ENCODE measurements at regions not wholly inside any gene's neighbourhood (a gene's known extent, or its start where the extent isn't known, plus 50 kb on each side); places are given as distances from the start of the nearest gene placed in this dataset.

- 68% methylated on average over 3 of the region's 3 CpGs for WGBS
- H3K4me1 ChIP-seq: peaks cover 4% of the 10 kb centered on the region
- H3K4me3 ChIP-seq: no peak overlapping the region
- H3K27me3 ChIP-seq: no peaks in the 10 kb centered on the region
- H3K9me3 ChIP-seq: no peaks in the 10 kb centered on the region
- H3K27ac ChIP-seq: no peak overlapping the region
- DNase-seq (ENCODE audit: low spot score in 2 of 2): no peak
- TF ChIP-seq POLR2A (IDR thresholded peaks at IDR 0.05): no peak
- no peak for TF ChIP-seq EP300 (IDR thresholded peaks at IDR 0.05)
- no peaks in the 10 kb centered on the region for H3K36me3 ChIP-seq
Measured at GRCh38 chr3:177563792-177564191, 366.5 kb upstream of the TBL1XR1 start.

GRCh38 chr3:177565981-177566380 lies 368.7 kb upstream of the TBL1XR1 start:
- TF ChIP-seq EP300 (IDR thresholded peaks at IDR 0.05) (no peak), CTCF (IDR thresholded peaks at IDR 0.05) (no peak), POLR2A (IDR thresholded peaks at IDR 0.05) (no peak), POLR2AphosphoS5 (IDR thresholded peaks at IDR 0.05) (no peak)
- DNase-seq (ENCODE audit: low spot score in 2 of 2): no peak
- no peaks in the 10 kb centered on the region for H3K9me3 ChIP-seq
- WGBS: 90% methylated on average over 2 of the region's 2 CpGs
- peaks cover 14% of the 10 kb centered on the region for H3K4me1 ChIP-seq
- H3K27me3 ChIP-seq: no peaks in the 10 kb centered on the region
- H3K27ac ChIP-seq: no peak overlapping the region
- no peak overlapping the region for H3K4me3 ChIP-seq
- no peaks in the 10 kb centered on the region for H3K36me3 ChIP-seq

GRCh38 chr3:177567833-177568232 lies 370.6 kb upstream of the TBL1XR1 start:
- Histone ChIP-seq H3K9me3 (no peaks in the 10 kb centered on the region), H3K27ac (no peak overlapping the region), H3K27me3 (no peaks in the 10 kb centered on the region), H3K4me3 (no peak overlapping the region), H3K36me3 (no peaks in the 10 kb centered on the region), H3K4me1 (peaks cover 14% of the 10 kb centered on the region)
- WGBS: 100% methylated on average over 1 of the region's 1 CpG
- TF ChIP-seq EP300 (IDR thresholded peaks at IDR 0.05): no peak
- no peak for DNase-seq (ENCODE audit: low spot score in 2 of 2)

GRCh38 chr3:177569193-177569592 lies 371.9 kb upstream of the TBL1XR1 start:
- H3K27ac ChIP-seq: no peak overlapping the region

GRCh38 chr3:177569875-177570657 lies 372.8 kb upstream of the TBL1XR1 start:
- no peak for TF ChIP-seq POLR2A (IDR thresholded peaks at IDR 0.05)
- no peak for TF ChIP-seq EP300 (IDR thresholded peaks at IDR 0.05)
- no peak for TF ChIP-seq CTCF (IDR thresholded peaks at IDR 0.05)

More at GRCh38 chr3:177569193-177569592, 371.9 kb upstream of the TBL1XR1 start:
- no peak for TF ChIP-seq CTCF (IDR thresholded peaks at IDR 0.05)
- no peak for TF ChIP-seq POLR2AphosphoS5 (IDR thresholded peaks at IDR 0.05)
- TF ChIP-seq POLR2A (IDR thresholded peaks at IDR 0.05): no peak
- TF ChIP-seq EP300 (IDR thresholded peaks at IDR 0.05): no peak
- 45% methylated on average over 4 of the region's 4 CpGs for WGBS
- Histone ChIP-seq H3K9me3 (no peaks in the 10 kb centered on the region), H3K4me3 (no peak overlapping the region), H3K27me3 (no peaks in the 10 kb centered on the region), H3K36me3 (no peaks in the 10 kb centered on the region), H3K4me1 (peaks cover 10% of the 10 kb centered on the region)
- no peak for DNase-seq (ENCODE audit: low spot score in 2 of 2)

GRCh38 chr3:177571271-177571943 lies 374.1 kb upstream of the TBL1XR1 start:
- 89% methylated on average over 1 of the region's 1 CpG for WGBS
- Histone ChIP-seq H3K4me3 (no peak overlapping the region), H3K4me1 (peaks cover 10% of the 10 kb centered on the region), H3K27ac (no peak overlapping the region), H3K9me3 (no peaks in the 10 kb centered on the region), H3K27me3 (no peaks in the 10 kb centered on the region), H3K36me3 (no peaks in the 10 kb centered on the region)
- no peak for TF ChIP-seq POLR2A (IDR thresholded peaks at IDR 0.05)
- TF ChIP-seq POLR2AphosphoS5 (IDR thresholded peaks at IDR 0.05): no peak
- TF ChIP-seq EP300 (IDR thresholded peaks at IDR 0.05): no peak
- TF ChIP-seq CTCF (IDR thresholded peaks at IDR 0.05): no peak
- no peak for DNase-seq (ENCODE audit: low spot score in 2 of 2)

More at GRCh38 chr3:177569875-177570657, 372.8 kb upstream of the TBL1XR1 start:
- Histone ChIP-seq H3K4me1 (peaks cover 10% of the 10 kb centered on the region), H3K27me3 (no peaks in the 10 kb centered on the region), H3K4me3 (no peak overlapping the region), H3K36me3 (no peaks in the 10 kb centered on the region), H3K27ac (peak overlapping the region; percentile 57), H3K9me3 (no peaks in the 10 kb centered on the region)
- 60% methylated on average over 4 of the region's 4 CpGs for WGBS
- no peak for DNase-seq (ENCODE audit: low spot score in 2 of 2)
